CD1c-positive myeloid dendritic cell (primary cell): ENCODE measurements at regions not wholly inside any gene's neighbourhood (a gene's known extent, or its start where the extent isn't known, plus 50 kb on each side); places are given as distances from the start of the nearest gene placed in this dataset.
"Not testable (repeated sequence)": the region's sequence is repeated elsewhere in the genome, so short reads cannot be mapped to it uniquely, and the experiment has no call there.

Experiments used
- DNase-seq: peaks from one replicate; pipeline ENCODE4 v3.0.0-alpha.2; 2016; ENCODE audit errors: extremely low spot score

DNA sequence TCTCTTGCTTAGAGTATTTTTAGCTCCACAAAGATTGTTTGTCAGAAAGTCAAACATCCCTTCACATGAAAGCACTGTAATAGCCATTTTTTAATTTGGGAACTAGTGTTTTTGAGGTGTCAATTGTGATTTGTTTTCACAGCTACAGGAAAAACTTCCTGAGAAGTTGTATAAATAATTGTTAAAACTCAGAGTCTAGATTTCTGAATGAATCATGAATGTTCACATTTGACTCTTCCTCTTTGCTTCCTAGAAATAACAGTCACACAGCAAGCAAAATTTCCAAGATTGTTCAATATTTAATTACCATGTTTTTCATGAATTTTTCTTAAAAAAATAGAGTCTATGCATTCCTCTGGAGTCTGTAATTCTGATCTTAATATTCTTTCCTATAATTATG lies 156.9 kb upstream of the SLC7A11 start:
- peak; percentile 76 for DNase-seq

GRCh38 chr4:138398322-138398721 lies 156.2 kb upstream of the SLC7A11 start:
- peak; percentile 74 for DNase-seq

- DNase-seq, result no peak
Measured at GRCh38 chr4:138393886-138394610, 151.9 kb upstream of the SLC7A11 start.

GRCh38 chr4:138392751-138393308 lies 150.7 kb upstream of the SLC7A11 start:
- peak; percentile 92 for DNase-seq

DNA sequence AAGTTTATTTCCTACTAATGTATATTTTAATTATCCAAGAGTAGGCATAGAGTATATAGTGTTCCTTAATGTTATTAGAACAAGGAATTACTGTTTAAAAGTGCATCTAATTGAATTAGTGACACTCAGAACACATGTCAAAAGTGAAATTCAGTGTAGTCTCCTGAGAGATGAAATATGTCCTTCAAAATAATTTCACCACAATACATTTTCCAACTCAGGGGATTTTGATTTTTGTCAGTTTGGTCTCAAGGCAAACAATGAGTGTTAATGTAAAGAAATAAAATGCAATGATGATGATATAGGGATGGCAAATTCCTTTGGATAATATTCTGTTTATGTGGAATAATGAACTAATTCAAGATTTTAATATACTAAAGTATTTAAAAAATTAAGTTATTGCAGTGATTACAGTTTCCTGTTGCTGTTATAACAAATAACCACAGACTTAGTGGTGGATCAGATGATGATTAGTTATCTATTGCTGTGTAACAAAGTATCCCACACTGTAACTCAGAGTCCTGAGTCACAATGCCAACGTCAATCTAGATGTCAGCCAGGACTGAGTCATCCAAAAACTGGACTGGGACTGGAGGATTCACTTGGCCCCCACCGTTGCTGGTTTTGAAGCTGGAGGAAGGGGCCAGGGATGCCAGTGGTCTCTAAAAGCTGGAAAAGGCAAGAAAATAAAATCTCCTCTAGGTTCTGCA lies 148.0 kb upstream of the SLC7A11 start:
- DNase-seq, result peak; percentile 72

DNA sequence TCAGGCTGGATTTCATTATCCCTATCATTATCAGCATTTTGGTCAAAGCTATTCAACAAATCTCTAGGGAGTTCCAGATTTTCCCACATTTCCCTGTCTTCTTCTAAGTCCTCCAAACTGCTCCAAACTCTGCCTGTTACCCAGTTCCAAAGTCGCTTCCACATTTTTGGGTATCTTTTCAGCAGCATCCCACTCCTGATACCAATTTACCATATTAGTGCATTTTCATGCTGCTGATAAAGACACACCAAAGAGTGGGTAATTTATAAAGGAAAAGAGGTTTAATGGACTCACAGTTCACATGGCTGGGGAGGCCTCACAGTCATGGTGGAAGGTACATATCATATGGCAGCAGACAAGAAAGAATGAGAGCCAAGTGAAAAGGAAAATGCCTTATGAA lies 132.8 kb upstream of the SLC7A11 start:
- DNase-seq, result no peak

DNA sequence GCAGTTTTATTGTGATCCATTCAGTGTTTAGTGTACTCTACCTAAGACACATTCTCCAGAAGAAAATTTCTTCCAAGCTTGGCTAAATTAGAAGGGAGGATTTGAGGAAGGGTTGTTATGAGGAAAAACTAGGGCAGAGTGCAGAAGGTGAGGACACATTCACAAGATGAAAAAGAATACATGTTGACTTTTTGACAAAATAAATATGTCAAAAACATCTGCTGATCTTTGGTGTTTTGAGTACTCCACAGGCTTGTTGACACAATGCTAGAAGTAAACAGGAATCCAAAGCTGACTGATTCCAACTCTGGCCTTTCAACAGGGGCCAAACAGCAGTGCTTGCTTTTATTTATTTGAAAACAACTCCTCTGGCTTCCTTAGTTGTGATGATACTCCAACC lies 125.8 kb upstream of the SLC7A11 start:
- DNase-seq, result no peak

- DNase-seq, result not testable (repeated sequence)
Measured at GRCh38 chr4:138352446-138352845, 110.3 kb upstream of the SLC7A11 start.

- DNase-seq, result peak; percentile 45
Measured at GRCh38 chr4:138348055-138348454, 105.9 kb upstream of the SLC7A11 start.

DNA sequence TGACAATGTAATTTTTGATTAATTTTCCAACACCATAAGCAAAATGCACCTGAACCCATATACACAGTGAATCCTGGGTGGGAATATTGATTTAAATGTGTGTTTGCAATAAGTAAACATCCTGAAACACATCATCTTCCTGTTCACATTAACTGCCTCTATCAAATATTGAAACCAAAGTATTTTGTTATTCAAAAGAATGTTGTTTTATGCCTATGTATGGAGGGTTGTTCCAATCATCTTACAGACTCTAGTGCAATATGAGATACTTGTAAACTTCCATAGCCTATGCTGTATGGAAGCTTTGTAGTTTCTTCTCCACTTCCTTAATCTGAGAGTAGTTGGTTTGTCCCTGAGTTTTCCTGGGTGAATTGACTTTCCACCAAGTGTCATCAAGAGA lies 105.4 kb upstream of the SLC7A11 start:
- DNase-seq, result no peak

- DNase-seq, result no peak
Measured at GRCh38 chr4:138344851-138345250, 102.7 kb upstream of the SLC7A11 start.

DNA sequence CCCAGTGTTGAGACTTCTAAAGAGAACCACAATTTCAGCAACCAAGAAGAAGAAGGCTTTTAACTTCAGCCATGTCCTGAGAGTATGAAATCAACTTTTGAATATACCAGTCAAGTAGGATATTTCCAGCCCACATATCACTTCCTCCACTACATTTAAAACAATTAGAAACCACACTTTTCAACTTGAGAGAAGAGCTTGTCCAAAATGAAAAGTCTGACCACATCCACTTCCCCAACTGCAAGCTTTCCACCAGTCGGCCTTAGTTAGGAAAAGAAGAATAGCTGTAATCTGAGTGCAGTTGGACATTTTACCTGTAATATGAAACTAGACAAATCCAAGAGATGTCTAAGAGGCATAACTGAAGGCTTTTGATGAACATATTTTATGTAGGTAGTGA lies 101.9 kb upstream of the SLC7A11 start:
- peak; percentile 13 for DNase-seq

GRCh38 chr4:138341739-138342415 lies 99.7 kb upstream of the SLC7A11 start:
- DNase-seq, result no peak

- DNase-seq, result no peak
Measured at GRCh38 chr4:138338840-138339239, 96.7 kb upstream of the SLC7A11 start.

DNA sequence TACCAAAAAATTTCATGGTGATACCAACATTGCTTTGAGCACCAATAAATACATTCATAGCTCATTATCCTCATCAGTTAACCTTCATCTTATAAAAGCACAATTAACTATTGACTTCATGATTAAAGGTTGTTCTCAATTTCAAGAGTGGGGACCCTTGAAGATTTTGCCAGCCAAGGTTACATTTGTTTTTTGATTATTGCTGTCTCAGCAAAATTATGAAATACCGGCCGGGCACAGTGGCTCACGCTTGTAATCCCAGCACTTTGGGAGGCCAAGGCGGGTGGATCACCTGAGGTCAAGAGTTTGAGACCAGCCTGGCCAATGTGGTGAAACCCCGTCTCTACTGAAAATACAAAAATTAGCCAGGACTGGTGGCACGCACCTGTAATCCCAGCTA lies 96.1 kb upstream of the SLC7A11 start:
- not testable (repeated sequence) for DNase-seq

- no peak for DNase-seq
Measured at GRCh38 chr4:138334346-138335016, 92.3 kb upstream of the SLC7A11 start.

DNA sequence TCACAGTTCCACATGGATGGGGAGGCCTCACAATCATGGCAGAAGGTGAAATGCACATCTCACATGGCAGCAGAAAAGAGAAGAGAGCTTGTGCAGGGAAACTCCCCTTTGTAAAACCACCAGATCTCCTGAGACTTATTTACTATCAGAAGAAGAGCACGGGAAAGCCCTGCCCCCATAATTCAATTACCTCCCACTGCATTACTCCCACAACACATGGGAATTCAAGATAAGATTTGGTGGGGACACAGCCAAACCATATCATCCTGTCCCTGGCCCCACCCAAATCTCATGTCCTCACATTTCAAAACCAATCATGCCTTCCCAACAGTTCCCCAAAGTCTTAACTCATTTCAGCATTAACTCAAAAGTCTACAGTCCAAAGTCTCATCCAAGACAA lies 90.3 kb upstream of the SLC7A11 start:
- not testable (repeated sequence) for DNase-seq

GRCh38 chr4:138330531-138330930 lies 88.4 kb upstream of the SLC7A11 start:
- DNase-seq, result no peak

- DNase-seq, result no peak
Measured at GRCh38 chr4:138329506-138330070, 87.4 kb upstream of the SLC7A11 start.

DNA sequence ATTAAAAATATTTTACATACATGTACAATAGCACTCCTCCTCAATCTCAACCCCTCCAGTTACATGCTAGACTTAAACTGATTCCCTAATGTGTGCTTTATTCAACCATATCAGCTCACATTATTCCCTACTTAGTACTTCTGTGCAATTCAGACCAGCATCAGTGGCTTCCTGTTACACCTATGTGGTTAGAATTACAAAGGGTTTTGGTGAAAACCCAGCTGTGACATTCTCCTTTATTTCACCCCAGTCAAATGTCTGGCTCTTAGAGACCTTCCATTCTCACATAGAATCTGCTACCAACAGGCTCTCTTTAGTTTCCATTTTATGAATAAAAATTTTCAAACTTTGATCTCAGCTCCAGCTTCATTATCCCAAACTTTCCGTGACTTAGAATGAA lies 85.2 kb upstream of the SLC7A11 start:
- DNase-seq, result no peak

DNA sequence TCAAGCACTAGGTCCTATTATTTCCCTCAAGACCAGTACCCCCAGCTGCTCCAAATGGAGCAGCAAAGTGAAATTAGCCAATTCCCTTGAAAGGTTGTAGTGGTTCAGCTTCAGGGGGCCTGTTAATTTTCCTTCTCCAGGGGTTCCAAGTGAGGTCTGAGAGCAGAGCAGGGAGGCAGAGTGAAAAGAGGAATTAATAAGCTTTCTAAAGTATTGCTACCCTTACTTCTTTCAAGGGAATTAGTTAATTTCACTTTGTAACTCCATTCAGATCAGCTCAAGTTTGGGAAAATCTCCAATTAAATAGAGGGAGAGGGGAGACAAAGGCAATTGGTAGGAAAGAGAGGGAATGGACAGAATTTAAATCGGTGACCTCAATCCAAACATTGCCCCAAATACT lies 78.7 kb upstream of the SLC7A11 start:
- DNase-seq, result no peak

DNA sequence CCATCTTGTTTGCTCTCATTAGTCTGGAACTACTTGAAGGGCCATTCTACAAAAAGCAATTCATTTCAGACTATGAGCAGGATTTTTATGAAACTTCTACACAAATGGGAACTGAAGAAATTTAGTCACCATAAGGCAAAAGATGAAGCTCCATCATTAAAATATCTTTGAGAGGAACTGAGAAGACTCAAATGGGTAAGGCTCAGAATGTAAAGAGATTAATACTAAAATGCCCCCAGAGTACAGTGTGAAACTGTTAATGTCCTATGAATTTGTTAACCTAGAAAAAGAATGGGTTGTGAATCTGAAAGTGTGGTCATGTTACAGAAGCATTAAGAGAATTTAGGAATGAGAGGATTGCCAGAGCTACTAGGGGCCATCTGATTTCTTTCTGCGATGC lies 77.9 kb upstream of the SLC7A11 start:
- peak; percentile 36 for DNase-seq
